AG20443 (cell line): ENCODE measurements at regions not wholly inside any gene's neighbourhood (a gene's known extent, or its start where the extent isn't known, plus 50 kb on each side); places are given as distances from the start of the nearest gene placed in this dataset.
"Not testable (repeated sequence)": the region's sequence is repeated elsewhere in the genome, so short reads cannot be mapped to it uniquely, and the experiment has no call there.

Experiments
- DNase-seq: peaks from one replicate; pipeline ENCODE4 v3.0.0; 2012; ENCODE audit warnings: low spot score, mixed read lengths

- no peak for DNase-seq
These were observed 185.6 kb downstream of the C9orf50 start for GRCh38 chr9:129435291-129435690.

- DNase-seq: no peak
These were observed 186.7 kb downstream of the C9orf50 start for GRCh38 chr9:129434187-129434586.

- DNase-seq: no peak
These were observed 188.4 kb downstream of the C9orf50 start for GRCh38 chr9:129432297-129433154.

- no peak for DNase-seq
These were observed 189.8 kb downstream of the C9orf50 start for GRCh38 chr9:129430940-129431643.

GRCh38 chr9:129428864-129429577 lies 191.9 kb downstream of the C9orf50 start:
- DNase-seq: no peak

GRCh38 chr9:129427149-129427548 lies 193.8 kb downstream of the C9orf50 start:
- DNase-seq: no peak

- not testable (repeated sequence) for DNase-seq
These were observed 197.1 kb downstream of the C9orf50 start for GRCh38 chr9:129423755-129424154.

- no peak for DNase-seq
These were observed 197.7 kb downstream of the C9orf50 start for GRCh38 chr9:129423216-129423615.

- no peak for DNase-seq
These were observed 198.1 kb downstream of the C9orf50 start for GRCh38 chr9:129422843-129423192.

- no peak for DNase-seq
These were observed 198.7 kb downstream of the C9orf50 start for GRCh38 chr9:129422032-129422842.

- no peak for DNase-seq
These were observed 199.5 kb downstream of the C9orf50 start for GRCh38 chr9:129421371-129421770.

GRCh38 chr9:129420721-129421120 lies 200.2 kb downstream of the C9orf50 start:
- DNase-seq: no peak

- no peak for DNase-seq
These were observed 201.5 kb downstream of the C9orf50 start for GRCh38 chr9:129419382-129419899.

GRCh38 chr9:129418451-129418850 lies 202.4 kb downstream of the C9orf50 start:
- no peak for DNase-seq

GRCh38 chr9:129416821-129417539 lies 203.9 kb downstream of the C9orf50 start:
- no peak for DNase-seq

GRCh38 chr9:129415942-129416651 lies 204.8 kb downstream of the C9orf50 start:
- DNase-seq: no peak

GRCh38 chr9:129414993-129415941 lies 205.6 kb downstream of the C9orf50 start:
- DNase-seq: no peak

GRCh38 chr9:129414377-129414992 lies 206.4 kb downstream of the C9orf50 start:
- peak; percentile 55 for DNase-seq
